Lung (tissue), 11 donors: ENCODE measurements at regions not wholly inside any gene's neighbourhood (a gene's known extent, or its start where the extent isn't known, plus 50 kb on each side); places are given as distances from the start of the nearest gene placed in this dataset.
A peak's percentile ranks its signal among the peaks of the same experiment; 100 is the strongest.

Experiments used
- ATAC-seq: fragments of 200-7000 bp; cut with Tn5 transposase; one replicate; pipeline ENCODE4 v1.9.1; 2020; ENCODE audit warnings: moderate number of reproducible peaks; ENCODE audit not compliant: insufficient read depth, low FRiP score
- DNase-seq, 3 donors: peaks; one replicate each; pipeline ENCODE4 v3.0.0-alpha.2; 2013 to 2017
- H3K27ac ChIP-seq, 2 donors: one replicate each; pipeline ENCODE4 v1.5.1; 2013; ENCODE audit warnings: mild to moderate bottlenecking in 2 of 2, moderate library complexity in 2 of 2, control low read depth in 1 of 2, inconsistent platforms in 1 of 2, low read depth in 1 of 2, low read length in 1 of 2
- H3K27me3 ChIP-seq, 3 donors: one replicate each; pipeline ENCODE4 v1.5.1; 2013; ENCODE audit warnings: low read length in 2 of 3; ENCODE audit not compliant: control insufficient read depth in 3 of 3, insufficient read depth in 3 of 3
- H3K36me3 ChIP-seq, 4 donors: one replicate each; pipeline ENCODE4 v1.5.1; 2013; ENCODE audit warnings: low read length in 4 of 4, mild to moderate bottlenecking in 1 of 4, moderate library complexity in 1 of 4; ENCODE audit not compliant: control insufficient read depth in 4 of 4, insufficient read depth in 4 of 4
- H3K4me1 ChIP-seq, 5 donors: one replicate each; pipeline ENCODE4 v1.5.1; 2013; ENCODE audit warnings: low read length in 5 of 5, mild to moderate bottlenecking in 2 of 5, moderate library complexity in 1 of 5; ENCODE audit not compliant: control insufficient read depth in 5 of 5, insufficient read depth in 5 of 5
- H3K4me3 ChIP-seq: one replicate; pipeline ENCODE4 v1.5.1; 2013; ENCODE audit warnings: mild to moderate bottlenecking, control low read depth, moderate library complexity
- H3K9ac ChIP-seq, 2 donors: one replicate each; pipeline ENCODE4 v1.5.1; 2013; ENCODE audit warnings: low read length in 2 of 2, control low read depth in 1 of 2; ENCODE audit not compliant: insufficient read depth in 1 of 2
- H3K9me3 ChIP-seq, 4 donors: one replicate each; pipeline ENCODE4 v1.5.1; 2013; ENCODE audit warnings: low read length in 3 of 4, mild to moderate bottlenecking in 1 of 4, moderate library complexity in 1 of 4; ENCODE audit not compliant: control insufficient read depth in 4 of 4, insufficient read depth in 3 of 4
- CTCF ChIP-seq: IDR thresholded peaks from 2 replicates; pipeline ENCODE4 v1.5.1; 2012; ENCODE audit warnings: mild to moderate bottlenecking; ENCODE audit errors: control extremely low read depth, extremely low read depth
- WGBS, 2 donors: extraction: QIAGEN DNeasy Blood & Tissue Kit; methylation state at CpG; one replicate each; pipeline ENCODE4 v1.1.7; 2013; 5-methylcytosine and 5-hydroxymethylcytosine counted together
- donor health status: control.
- donor health status: control.
- donor health status: Bipolar disorder and iron deficiency.
- donor health status: healthy.
- donor health status: DM: yes; HTN: yes; CAD: no.

GRCh38 chr2:164213916-164214315, 407.4 kb downstream of the GRB14 start:
- no peak overlapping the region for H3K27ac ChIP-seq
- no peaks in the 10 kb centered on the region for H3K36me3 ChIP-seq
- 59 to 70% methylated on average over 1 of the region's 1 CpG for WGBS, 2 donors
- no peaks in the 10 kb centered on the region for H3K27me3 ChIP-seq
- TF ChIP-seq CTCF = no peak
- ATAC-seq = no peak
- no peaks in the 10 kb centered on the region for H3K4me1 ChIP-seq
- no peak overlapping the region for H3K4me3 ChIP-seq
- no peaks in the 10 kb centered on the region for H3K9me3 ChIP-seq
- H3K9ac ChIP-seq = no peak overlapping the region
- DNase-seq = no peak

GRCh38 chr2:164205347-164205746, 415.9 kb downstream of the GRB14 start:
- H3K27ac ChIP-seq = no peak overlapping the region
- no peak overlapping the region for H3K4me3 ChIP-seq
- H3K36me3 ChIP-seq = no peaks in the 10 kb centered on the region
- DNase-seq (peak in 1 of 3 donors; percentile 4), ATAC-seq (no peak)
- H3K9me3 ChIP-seq = no peaks in the 10 kb centered on the region
- no peaks in the 10 kb centered on the region for H3K4me1 ChIP-seq
- H3K27me3 ChIP-seq = no peaks in the 10 kb centered on the region
- no peak for TF ChIP-seq CTCF
- H3K9ac ChIP-seq = no peak overlapping the region
- WGBS, 2 donors = 4 to 10% methylated on average over 1 of the region's 1 CpG

- DNase-seq (no peak), ATAC-seq (no peak)
- no peaks in the 10 kb centered on the region for H3K4me1 ChIP-seq
- no peak for TF ChIP-seq CTCF
- no peak overlapping the region for H3K4me3 ChIP-seq
- H3K36me3 ChIP-seq = no peaks in the 10 kb centered on the region
- WGBS, 2 donors = 78 to 81% methylated on average over 3 of the region's 3 CpGs
- no peaks in the 10 kb centered on the region for H3K27me3 ChIP-seq
- no peaks in the 10 kb centered on the region for H3K9me3 ChIP-seq
- H3K9ac ChIP-seq = no peak overlapping the region
- no peak overlapping the region for H3K27ac ChIP-seq
These were observed 418.2 kb downstream of the GRB14 start for GRCh38 chr2:164203131-164203530.

- Histone ChIP-seq H3K9ac (no peak overlapping the region), H3K4me3 (no peak overlapping the region), H3K36me3 (no peaks in the 10 kb centered on the region), H3K4me1 (no peaks in the 10 kb centered on the region), H3K9me3 (no peaks in the 10 kb centered on the region), H3K27me3 (no peaks in the 10 kb centered on the region), H3K27ac (no peak overlapping the region)
- TF ChIP-seq CTCF = no peak
- no peak for ATAC-seq
- no peak for DNase-seq
- WGBS, 2 donors = 62 to 77% methylated on average over 1 of the region's 1 CpG
These were observed 423.0 kb downstream of the GRB14 start for GRCh38 chr2:164198256-164198655.
